Mesendoderm (in vitro differentiated cells): ENCODE measurements at regions not wholly inside any gene's neighbourhood (a gene's known extent, or its start where the extent isn't known, plus 50 kb on each side); places are given as distances from the start of the nearest gene placed in this dataset.

Experiments
- DNase-seq: peaks from one replicate; pipeline ENCODE4 v3.0.0; 2013
- H2AK5ac ChIP-seq: 2 replicates; pipeline ENCODE4 v1.6.1; 2013; ENCODE audit warnings: low read length, inconsistent platforms
- H2BK120ac ChIP-seq: 2 replicates; pipeline ENCODE4 v1.6.1; 2013; ENCODE audit warnings: low read depth, mild to moderate bottlenecking, low read length, moderate library complexity, mixed read lengths
- H2BK15ac ChIP-seq: replicated peaks from 2 replicates; pipeline ENCODE4 v1.6.1; 2013; ENCODE audit warnings: low read depth, mild to moderate bottlenecking, moderate library complexity
- H2BK5ac ChIP-seq: 2 replicates; pipeline ENCODE4 v1.6.1; 2013; ENCODE audit warnings: low read length, inconsistent platforms
- H3K18ac ChIP-seq: 2 replicates; pipeline ENCODE4 v1.6.1; 2013; ENCODE audit warnings: mild to moderate bottlenecking, low read length, mixed read lengths
- H3K23ac ChIP-seq: one replicate; pipeline ENCODE4 v1.6.1; 2013; ENCODE audit warnings: low read length
- H3K27ac ChIP-seq: 2 replicates; pipeline ENCODE4 v1.5.1; 2013; ENCODE audit warnings: low read depth, mild to moderate bottlenecking, inconsistent platforms, low read length, moderate library complexity
- H3K27me3 ChIP-seq: 2 replicates; pipeline ENCODE4 v1.6.1; 2013; ENCODE audit warnings: low read length, control low read depth, mild to moderate bottlenecking, inconsistent platforms; ENCODE audit not compliant: insufficient read depth, poor library complexity
- H3K36me3 ChIP-seq: 2 replicates; pipeline ENCODE4 v1.6.1; 2013; ENCODE audit warnings: low read length, inconsistent platforms; ENCODE audit not compliant: control insufficient read depth, insufficient read depth
- H3K4ac ChIP-seq: one replicate; pipeline ENCODE4 v1.6.1; 2013; ENCODE audit warnings: low read depth, mild to moderate bottlenecking, low read length, moderate library complexity
- H3K4me1 ChIP-seq: 2 replicates; pipeline ENCODE4 v1.6.1; 2013; ENCODE audit warnings: low read depth, low read length, inconsistent platforms; ENCODE audit not compliant: control insufficient read depth
- H3K4me2 ChIP-seq: 2 replicates; pipeline ENCODE4 v1.6.1; 2013; ENCODE audit warnings: low read length
- H3K4me3 ChIP-seq: 2 replicates; pipeline ENCODE4 v1.5.1; 2013; ENCODE audit warnings: mild to moderate bottlenecking, low read length
- H3K56ac ChIP-seq: one replicate; pipeline ENCODE4 v1.6.1; 2013; ENCODE audit warnings: low read length
- H3K79me1 ChIP-seq: 2 replicates; pipeline ENCODE4 v1.6.1; 2013; ENCODE audit warnings: low read length, inconsistent platforms
- H3K79me2 ChIP-seq: 2 replicates; pipeline ENCODE4 v1.6.1; 2013; ENCODE audit warnings: mild to moderate bottlenecking, low read length; ENCODE audit not compliant: control insufficient read depth, insufficient read depth
- H3K9ac ChIP-seq: 2 replicates; pipeline ENCODE4 v1.6.1; 2013; ENCODE audit warnings: low read length, inconsistent platforms
- H4K5ac ChIP-seq: one replicate; pipeline ENCODE4 v1.6.1; 2013; ENCODE audit warnings: low read length
- H4K8ac ChIP-seq: one replicate; pipeline ENCODE4 v1.6.1; 2013; ENCODE audit warnings: low read depth, mild to moderate bottlenecking, control low read depth, low read length, moderate library complexity
- WGBS: extraction: QIAGEN DNeasy Blood & Tissue Kit; methylation state at CpG from one replicate; pipeline ENCODE4 v1.1.7; 2013; ENCODE audit warnings: low lambda C conversion rate, missing lambda C conversion rate; ENCODE audit not compliant: insufficient coverage; ENCODE audit errors: extremely low coverage; 5-methylcytosine and 5-hydroxymethylcytosine counted together

GRCh38 chr2:15752552-15753232 is 161.0 kb downstream of the DDX1 start:
- Histone ChIP-seq H3K4me1 (peaks cover 2% of the 10 kb centered on the region), H3K36me3 (no peaks in the 10 kb centered on the region), H3K79me2 (no peaks in the 10 kb centered on the region), H3K4me3 (no peak overlapping the region), H2BK15ac (no peak overlapping the region), H3K56ac (no peak overlapping the region), H3K27me3 (no peaks in the 10 kb centered on the region), H3K4ac (no peak overlapping the region), H2BK120ac (no peak overlapping the region), H3K27ac (no peak overlapping the region), H3K23ac (no peak overlapping the region), H3K79me1 (no peaks in the 10 kb centered on the region), H3K9ac (no peak overlapping the region), H3K4me2 (no peak overlapping the region), H3K18ac (no peak overlapping the region), H4K8ac (no peak overlapping the region), H2AK5ac (no peak overlapping the region), H4K5ac (no peak overlapping the region), H2BK5ac (no peak overlapping the region)
- no CpG with 5 or more reads among the region's 2 CpGs for WGBS
- no peak for DNase-seq

DNA sequence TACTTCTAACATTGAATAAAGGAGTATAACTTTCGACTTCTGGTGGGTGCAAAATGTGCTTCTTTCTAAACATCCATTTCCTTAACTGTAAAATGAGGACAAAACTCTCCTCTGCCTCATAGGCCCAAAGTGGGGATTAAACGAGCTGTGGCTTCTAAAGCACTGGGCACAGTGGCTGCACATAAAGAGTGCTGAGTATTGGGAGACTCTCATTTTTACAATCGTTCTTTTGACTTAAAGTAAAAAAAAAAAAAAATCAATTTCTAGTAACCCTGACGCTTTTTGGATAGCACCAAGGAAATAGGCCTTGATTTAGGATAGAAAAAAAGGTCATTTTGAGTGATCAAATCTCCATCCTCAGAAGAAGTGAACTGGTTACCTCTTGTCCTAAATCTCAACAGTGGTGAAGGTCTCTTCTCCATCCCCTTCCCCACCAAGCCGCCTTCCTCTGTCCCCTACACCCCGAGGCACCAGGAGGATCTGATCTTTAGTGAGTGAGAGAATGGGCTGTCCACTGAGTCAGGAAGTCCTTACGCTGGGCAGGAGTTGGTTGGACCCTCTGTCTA is 161.6 kb downstream of the DDX1 start:
- no peak overlapping the region for H3K4me2 ChIP-seq
- H2BK5ac ChIP-seq: no peak overlapping the region
- no peak overlapping the region for H3K4ac ChIP-seq
- H2AK5ac ChIP-seq: no peak overlapping the region
- H4K5ac ChIP-seq: no peak overlapping the region
- H3K18ac ChIP-seq: no peak overlapping the region
- H3K56ac ChIP-seq: no peak overlapping the region
- H3K79me1 ChIP-seq: no peaks in the 10 kb centered on the region
- H3K27me3 ChIP-seq: no peaks in the 10 kb centered on the region
- H3K23ac ChIP-seq: no peak overlapping the region
- H3K79me2 ChIP-seq: no peaks in the 10 kb centered on the region
- no peak for DNase-seq
- WGBS: no CpG with 5 or more reads among the region's 7 CpGs
- H3K4me3 ChIP-seq: no peak overlapping the region
- H3K36me3 ChIP-seq: no peaks in the 10 kb centered on the region
- no peak overlapping the region for H4K8ac ChIP-seq
- H3K9ac ChIP-seq: no peak overlapping the region
- H3K27ac ChIP-seq: no peak overlapping the region
- H2BK120ac ChIP-seq: no peak overlapping the region
- H3K4me1 ChIP-seq: peaks cover 2% of the 10 kb centered on the region
- no peak overlapping the region for H2BK15ac ChIP-seq

DNA sequence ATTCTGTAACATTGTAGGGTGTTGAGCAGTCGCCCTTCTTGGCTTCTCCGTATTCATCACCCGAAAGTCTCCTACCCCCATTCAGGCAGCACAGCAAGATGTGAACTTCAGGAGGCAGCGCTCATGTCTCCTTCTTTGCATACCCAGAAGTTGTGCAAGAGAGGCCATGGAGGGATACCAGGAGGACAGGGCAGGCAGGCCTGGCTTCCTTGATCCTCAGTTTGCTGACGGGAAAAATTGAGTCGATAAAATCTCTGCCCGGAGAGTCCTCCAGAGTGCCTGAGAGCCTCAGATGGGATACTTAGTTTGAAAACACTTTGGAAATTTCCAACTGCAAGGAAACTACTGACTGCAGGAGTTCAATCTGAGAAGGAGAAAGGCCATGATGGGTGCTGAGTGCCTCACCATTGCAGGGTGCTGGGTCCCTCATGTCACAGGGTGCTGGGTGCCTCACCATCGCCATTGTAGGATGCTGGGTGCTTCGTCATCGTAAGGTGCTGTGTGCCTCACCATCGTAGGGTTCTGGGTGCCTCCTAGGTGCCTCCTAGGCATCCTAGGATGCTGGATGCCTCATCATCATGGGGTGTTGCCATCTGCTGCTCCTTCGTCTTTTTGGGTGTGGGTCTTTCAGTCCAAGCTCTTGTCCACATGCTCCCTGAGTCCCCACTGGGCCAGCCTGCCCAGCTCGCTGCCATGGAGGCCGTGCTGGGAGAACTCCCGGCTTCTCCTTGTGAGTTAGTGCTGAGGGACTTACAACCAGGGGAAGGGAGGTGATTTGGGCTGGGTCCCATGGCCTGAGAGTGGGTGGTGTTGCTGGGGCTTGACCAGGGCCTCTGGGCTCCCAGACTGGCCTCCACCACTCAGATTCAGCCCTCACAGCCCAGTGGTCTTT is 162.4 kb downstream of the DDX1 start:
- no peak overlapping the region for H3K23ac ChIP-seq

GRCh38 chr2:15754703-15755099 is 163.0 kb downstream of the DDX1 start:
- H3K18ac ChIP-seq: no peak overlapping the region
- H4K8ac ChIP-seq: no peak overlapping the region
- no peaks in the 10 kb centered on the region for H3K36me3 ChIP-seq
- H3K4me1 ChIP-seq: no peaks in the 10 kb centered on the region
- no peak overlapping the region for H3K56ac ChIP-seq
- no peaks in the 10 kb centered on the region for H3K79me2 ChIP-seq
- WGBS: no CpG with 5 or more reads among the region's 5 CpGs
- no peak overlapping the region for H3K4me2 ChIP-seq
- H3K9ac ChIP-seq: no peak overlapping the region
- no peak overlapping the region for H3K27ac ChIP-seq
- no peak overlapping the region for H2BK15ac ChIP-seq
- DNase-seq: no peak
- H3K79me1 ChIP-seq: no peaks in the 10 kb centered on the region
- H3K27me3 ChIP-seq: no peaks in the 10 kb centered on the region
- no peak overlapping the region for H3K4ac ChIP-seq
- H2BK120ac ChIP-seq: no peak overlapping the region
- H2AK5ac ChIP-seq: no peak overlapping the region
- no peak overlapping the region for H2BK5ac ChIP-seq
- H3K23ac ChIP-seq: no peak overlapping the region
- no peak overlapping the region for H3K4me3 ChIP-seq
- H4K5ac ChIP-seq: no peak overlapping the region

More for the DNA sequence above, 162.4 kb downstream of the DDX1 start:
- Histone ChIP-seq H3K27ac (no peak overlapping the region), H4K5ac (no peak overlapping the region), H3K4me1 (no peaks in the 10 kb centered on the region), H2AK5ac (no peak overlapping the region), H3K4me2 (no peak overlapping the region), H3K79me2 (no peaks in the 10 kb centered on the region), H3K18ac (no peak overlapping the region), H3K4ac (no peak overlapping the region), H3K4me3 (no peak overlapping the region), H3K9ac (no peak overlapping the region), H3K36me3 (no peaks in the 10 kb centered on the region), H2BK5ac (no peak overlapping the region), H3K27me3 (no peaks in the 10 kb centered on the region), H3K79me1 (no peaks in the 10 kb centered on the region), H2BK15ac (no peak overlapping the region), H4K8ac (no peak overlapping the region), H2BK120ac (no peak overlapping the region), H3K56ac (no peak overlapping the region)
- DNase-seq: no peak
- no CpG with 5 or more reads among the region's 15 CpGs for WGBS

- no peak overlapping the region for H2BK15ac ChIP-seq
- no peak overlapping the region for H2BK5ac ChIP-seq
- H3K79me2 ChIP-seq: no peaks in the 10 kb centered on the region
- no peaks in the 10 kb centered on the region for H3K4me1 ChIP-seq
- H3K4me2 ChIP-seq: no peak overlapping the region
- no peaks in the 10 kb centered on the region for H3K27me3 ChIP-seq
- no peak overlapping the region for H3K9ac ChIP-seq
- H4K8ac ChIP-seq: no peak overlapping the region
- no peak overlapping the region for H3K27ac ChIP-seq
- H2AK5ac ChIP-seq: no peak overlapping the region
- no peak overlapping the region for H4K5ac ChIP-seq
- no peaks in the 10 kb centered on the region for H3K36me3 ChIP-seq
- H3K4me3 ChIP-seq: no peak overlapping the region
- no peak overlapping the region for H3K4ac ChIP-seq
- DNase-seq: no peak
- H3K18ac ChIP-seq: no peak overlapping the region
- no CpG with 5 or more reads among the region's 2 CpGs for WGBS
- no peak overlapping the region for H2BK120ac ChIP-seq
- no peaks in the 10 kb centered on the region for H3K79me1 ChIP-seq
- no peak overlapping the region for H3K56ac ChIP-seq
- no peak overlapping the region for H3K23ac ChIP-seq
These were observed 163.9 kb downstream of the DDX1 start for GRCh38 chr2:15755528-15755927.
